ENCODE measurements at regions not wholly inside any gene's neighbourhood (a gene's known extent, or its start where the extent isn't known, plus 50 kb on each side); places are given as distances from the start of the nearest gene placed in this dataset.
"Not testable (repeated sequence)": the region's sequence is repeated elsewhere in the genome, so short reads cannot be mapped to it uniquely, and the experiment has no call there.

DNA sequence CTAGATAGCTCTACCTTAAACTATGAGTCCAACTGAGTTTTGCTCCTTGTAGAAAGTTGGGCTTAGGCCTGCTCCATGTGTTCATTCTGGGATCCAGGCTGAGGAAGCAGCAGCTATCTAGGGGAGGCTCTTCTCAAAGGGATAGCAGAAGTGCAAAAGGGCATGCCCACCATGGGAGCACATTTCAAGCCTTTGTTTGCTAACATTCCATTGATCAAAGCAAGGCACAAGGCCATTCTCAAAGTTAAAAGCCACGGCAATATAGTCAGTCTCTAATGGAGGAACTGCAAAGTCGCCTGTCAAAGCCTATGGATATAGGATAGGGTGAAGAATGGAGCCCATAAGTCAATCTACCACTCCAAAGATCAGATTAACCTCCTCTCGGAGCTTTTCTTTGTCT is 488.1 kb upstream of the ARX start:
- H3K27me3 ChIP-seq (replicated peaks; ENCODE audit: insufficient read depth, low read depth, low read length, poor library complexity): no peaks in the 10 kb centered on the region
- TF ChIP-seq, protein P1, sequence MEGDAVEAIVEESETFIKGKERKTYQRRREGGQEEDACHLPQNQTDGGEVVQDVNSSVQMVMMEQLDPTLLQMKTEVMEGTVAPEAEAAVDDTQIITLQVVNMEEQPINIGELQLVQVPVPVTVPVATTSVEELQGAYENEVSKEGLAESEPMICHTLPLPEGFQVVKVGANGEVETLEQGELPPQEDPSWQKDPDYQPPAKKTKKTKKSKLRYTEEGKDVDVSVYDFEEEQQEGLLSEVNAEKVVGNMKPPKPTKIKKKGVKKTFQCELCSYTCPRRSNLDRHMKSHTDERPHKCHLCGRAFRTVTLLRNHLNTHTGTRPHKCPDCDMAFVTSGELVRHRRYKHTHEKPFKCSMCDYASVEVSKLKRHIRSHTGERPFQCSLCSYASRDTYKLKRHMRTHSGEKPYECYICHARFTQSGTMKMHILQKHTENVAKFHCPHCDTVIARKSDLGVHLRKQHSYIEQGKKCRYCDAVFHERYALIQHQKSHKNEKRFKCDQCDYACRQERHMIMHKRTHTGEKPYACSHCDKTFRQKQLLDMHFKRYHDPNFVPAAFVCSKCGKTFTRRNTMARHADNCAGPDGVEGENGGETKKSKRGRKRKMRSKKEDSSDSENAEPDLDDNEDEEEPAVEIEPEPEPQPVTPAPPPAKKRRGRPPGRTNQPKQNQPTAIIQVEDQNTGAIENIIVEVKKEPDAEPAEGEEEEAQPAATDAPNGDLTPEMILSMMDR (conservative IDR thresholded peaks at IDR 0.05; ENCODE audit: low read depth, low read length): no peak
- TF ChIP-seq EZH2 (IDR thresholded peaks at IDR 0.05; ENCODE audit: borderline replicate concordance, low read depth, low read length, poor library complexity, severe bottlenecking): no peak
- no peak for DNase-seq (ENCODE audit: low spot score)
- H3K4me3 ChIP-seq (ENCODE audit: low read depth, low read length, poor library complexity, severe bottlenecking): no peak overlapping the region
- intact Hi-C loops (cut with micrococcal nuclease; ENCODE audit: unreplicated experiment): no loop called here
- no TSS peak for BruUV-seq (replicated peaks)
- no peaks in the 10 kb centered on the region for H3K4me1 ChIP-seq (ENCODE audit: insufficient read depth, low read length, poor library complexity, severe bottlenecking)
- no peak overlapping the region for H3K27ac ChIP-seq (ENCODE audit: low read depth, low read length, poor library complexity, severe bottlenecking)
- H3K9me3 ChIP-seq (ENCODE audit: low read depth, low read length, poor library complexity, severe bottlenecking): no peaks in the 10 kb centered on the region
- no peaks in the 10 kb centered on the region for H3K36me3 ChIP-seq (ENCODE audit: insufficient read depth, low read length, poor library complexity, severe bottlenecking)
- ChIA-PET CTCF (no interaction called here), POLR2A (ENCODE audit: low non-redundant PET) (no interaction called here)

DNA sequence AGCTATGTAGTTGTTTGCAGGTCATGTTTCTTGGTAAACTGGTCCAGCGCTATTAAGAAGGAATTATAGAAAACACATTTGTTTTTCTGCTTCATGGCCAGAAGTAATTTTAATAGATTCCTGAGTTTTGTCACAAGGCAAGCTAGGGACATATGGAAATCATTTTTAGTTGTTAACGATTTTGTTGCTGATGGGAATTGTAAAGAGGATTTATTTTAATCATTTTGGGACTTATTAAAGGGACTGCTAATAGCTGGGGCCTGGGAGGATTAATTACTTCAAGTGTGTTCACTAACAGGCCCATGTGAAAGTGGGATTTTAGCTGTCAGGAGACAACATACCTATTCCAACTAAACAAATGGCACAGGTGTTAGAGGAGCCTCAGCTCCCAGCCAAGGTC is 492.0 kb upstream of the ARX start:
- H3K9me3 ChIP-seq (ENCODE audit: low read depth, low read length, poor library complexity, severe bottlenecking): no peaks in the 10 kb centered on the region
- intact Hi-C loops (cut with micrococcal nuclease; ENCODE audit: unreplicated experiment): no loop called here
- no peak overlapping the region for H3K27ac ChIP-seq (ENCODE audit: low read depth, low read length, poor library complexity, severe bottlenecking)
- H3K27me3 ChIP-seq (replicated peaks; ENCODE audit: insufficient read depth, low read depth, low read length, poor library complexity): no peaks in the 10 kb centered on the region
- BruUV-seq (replicated peaks): no TSS peak
- no peaks in the 10 kb centered on the region for H3K36me3 ChIP-seq (ENCODE audit: insufficient read depth, low read length, poor library complexity, severe bottlenecking)
- TF ChIP-seq, protein P1 (conservative IDR thresholded peaks at IDR 0.05; ENCODE audit: low read depth, low read length): no peak
- no peak for TF ChIP-seq EZH2 (IDR thresholded peaks at IDR 0.05; ENCODE audit: borderline replicate concordance, low read depth, low read length, poor library complexity, severe bottlenecking)
- no peak for DNase-seq (ENCODE audit: low spot score)
- POLR2A ChIA-PET (ENCODE audit: low non-redundant PET): no interaction called here
- CTCF ChIA-PET: no interaction called here
- H3K4me3 ChIP-seq (ENCODE audit: low read depth, low read length, poor library complexity, severe bottlenecking): no peak overlapping the region
- no peaks in the 10 kb centered on the region for H3K4me1 ChIP-seq (ENCODE audit: insufficient read depth, low read length, poor library complexity, severe bottlenecking)

DNA sequence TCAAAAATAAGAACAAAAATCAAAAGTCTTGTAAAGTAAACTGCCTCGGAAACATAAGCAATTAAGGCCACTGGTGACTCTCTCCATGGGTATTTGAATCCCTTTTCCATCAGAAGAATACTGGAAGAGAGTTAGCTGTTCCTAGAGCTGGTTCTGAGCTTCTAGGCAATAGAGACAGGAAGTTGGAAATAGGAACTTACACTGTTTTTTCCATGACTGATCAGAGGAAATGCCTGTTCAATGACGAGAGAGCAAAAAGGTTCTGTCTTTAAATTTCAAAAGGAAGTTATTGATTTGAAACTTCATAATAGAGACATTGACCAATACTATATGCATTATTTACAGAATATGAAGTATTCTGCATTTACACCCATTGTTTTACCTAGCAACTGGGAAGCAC is 503.5 kb upstream of the ARX start:
- Histone ChIP-seq H3K4me3 (ENCODE audit: low read depth, low read length, poor library complexity, severe bottlenecking) (no peak overlapping the region), H3K36me3 (ENCODE audit: insufficient read depth, low read length, poor library complexity, severe bottlenecking) (no peaks in the 10 kb centered on the region), H3K27me3 (replicated peaks; ENCODE audit: insufficient read depth, low read depth, low read length, poor library complexity) (no peaks in the 10 kb centered on the region), H3K27ac (ENCODE audit: low read depth, low read length, poor library complexity, severe bottlenecking) (no peak overlapping the region), H3K4me1 (ENCODE audit: insufficient read depth, low read length, poor library complexity, severe bottlenecking) (no peaks in the 10 kb centered on the region), H3K9me3 (ENCODE audit: low read depth, low read length, poor library complexity, severe bottlenecking) (no peaks in the 10 kb centered on the region)
- intact Hi-C loops (cut with micrococcal nuclease; ENCODE audit: unreplicated experiment): no loop called here
- no TSS peak for BruUV-seq (replicated peaks)
- POLR2A ChIA-PET (ENCODE audit: low non-redundant PET): no interaction called here
- no peak for DNase-seq (ENCODE audit: low spot score)
- CTCF ChIA-PET: no interaction called here
- TF ChIP-seq EZH2 (IDR thresholded peaks at IDR 0.05; ENCODE audit: borderline replicate concordance, low read depth, low read length, poor library complexity, severe bottlenecking): no peak
- TF ChIP-seq, protein P1 (conservative IDR thresholded peaks at IDR 0.05; ENCODE audit: low read depth, low read length): no peak

DNA sequence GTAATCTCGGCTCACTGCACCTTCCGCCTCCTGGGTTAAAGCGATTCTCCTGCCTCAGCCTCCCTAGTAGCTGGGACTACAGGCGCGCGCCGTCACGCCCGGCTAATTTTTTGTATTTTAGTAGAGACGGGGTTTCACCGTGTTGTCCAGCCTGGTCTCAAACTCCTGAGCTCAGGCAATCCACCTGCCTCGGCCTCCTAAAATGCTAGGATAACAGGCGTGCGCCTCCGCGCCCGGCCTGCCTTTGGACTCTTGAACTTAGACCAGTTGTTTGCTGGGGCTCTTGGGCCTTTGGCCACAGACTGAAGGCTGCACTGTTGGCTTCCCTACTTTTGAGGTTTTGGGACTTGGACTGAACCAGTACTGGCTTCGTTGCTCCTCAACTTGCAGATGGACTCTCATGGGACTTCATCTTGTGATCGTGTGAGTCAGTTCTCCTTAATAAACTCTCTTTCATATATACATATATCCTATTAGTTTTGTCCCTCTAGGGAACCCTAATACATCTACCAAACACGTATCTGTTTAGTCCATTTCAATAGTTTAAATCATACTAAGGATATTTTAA is 506.8 kb upstream of the ARX start:
- H3K36me3 ChIP-seq (ENCODE audit: insufficient read depth, low read length, poor library complexity, severe bottlenecking); POLR2A ChIA-PET (ENCODE audit: low non-redundant PET); H3K9me3 ChIP-seq (ENCODE audit: low read depth, low read length, poor library complexity, severe bottlenecking); H3K27ac ChIP-seq (ENCODE audit: low read depth, low read length, poor library complexity, severe bottlenecking); BruUV-seq (replicated peaks); H3K27me3 ChIP-seq (replicated peaks; ENCODE audit: insufficient read depth, low read depth, low read length, poor library complexity); H3K4me1 ChIP-seq (ENCODE audit: insufficient read depth, low read length, poor library complexity, severe bottlenecking); DNase-seq (ENCODE audit: low spot score); CTCF ChIA-PET; H3K4me3 ChIP-seq (ENCODE audit: low read depth, low read length, poor library complexity, severe bottlenecking): not testable (repeated sequence)
- intact Hi-C loops (cut with micrococcal nuclease; ENCODE audit: unreplicated experiment): loop anchor here (1.0 kb wide), 1 partner anchor 447 kb away; no protein-coding TSS in a partner anchor
